LNCaP clone FGC (cell line): ENCODE measurements at regions not wholly inside any gene's neighbourhood (a gene's known extent, or its start where the extent isn't known, plus 50 kb on each side); places are given as distances from the start of the nearest gene placed in this dataset.
A peak's percentile ranks its signal among the peaks of the same experiment; 100 is the strongest.

Source experiments
- DNase-seq: peaks from one replicate; pipeline ENCODE4 v3.0.0-alpha.2; 2011; ENCODE audit warnings: low read depth
- H3K4me3 ChIP-seq: 2 replicates; pipeline ENCODE4 v1.5.1; 2011; ENCODE audit warnings: mild to moderate bottlenecking, low read depth, low read length, control low read depth
- CTCF ChIP-seq: IDR thresholded peaks from 2 replicates; pipeline ENCODE4 v1.5.1; 2012; ENCODE audit warnings: mild to moderate bottlenecking; ENCODE audit not compliant: control insufficient read depth, insufficient read depth; ENCODE audit errors: extremely low read depth

GRCh38 chr1:4034318-4034887 lies 134.3 kb upstream of the C1orf174 start:
- H3K4me3 ChIP-seq: no peak overlapping the region
- TF ChIP-seq CTCF: no peak
- DNase-seq: no peak

GRCh38 chr1:4044967-4045366 lies 144.9 kb upstream of the C1orf174 start:
- no peak overlapping the region for H3K4me3 ChIP-seq
- DNase-seq: no peak
- TF ChIP-seq CTCF: no peak

GRCh38 chr1:4045397-4046010 lies 145.4 kb upstream of the C1orf174 start:
- no peak overlapping the region for H3K4me3 ChIP-seq
- TF ChIP-seq CTCF: no peak
- no peak for DNase-seq

- no peak for DNase-seq
- TF ChIP-seq CTCF: no peak
- no peak overlapping the region for H3K4me3 ChIP-seq
These were observed 146.9 kb upstream of the C1orf174 start for GRCh38 chr1:4046836-4047461.

- TF ChIP-seq CTCF: no peak
- no peak for DNase-seq
- no peak overlapping the region for H3K4me3 ChIP-seq
These were observed 147.6 kb upstream of the C1orf174 start for GRCh38 chr1:4047666-4048065.

GRCh38 chr1:4048076-4048475 lies 148.0 kb upstream of the C1orf174 start:
- H3K4me3 ChIP-seq: no peak overlapping the region
- no peak for DNase-seq
- TF ChIP-seq CTCF: peak; percentile 31
